ENCODE measurements at regions not wholly inside any gene's neighbourhood (a gene's known extent, or its start where the extent isn't known, plus 50 kb on each side); places are given as distances from the start of the nearest gene placed in this dataset.

DNA sequence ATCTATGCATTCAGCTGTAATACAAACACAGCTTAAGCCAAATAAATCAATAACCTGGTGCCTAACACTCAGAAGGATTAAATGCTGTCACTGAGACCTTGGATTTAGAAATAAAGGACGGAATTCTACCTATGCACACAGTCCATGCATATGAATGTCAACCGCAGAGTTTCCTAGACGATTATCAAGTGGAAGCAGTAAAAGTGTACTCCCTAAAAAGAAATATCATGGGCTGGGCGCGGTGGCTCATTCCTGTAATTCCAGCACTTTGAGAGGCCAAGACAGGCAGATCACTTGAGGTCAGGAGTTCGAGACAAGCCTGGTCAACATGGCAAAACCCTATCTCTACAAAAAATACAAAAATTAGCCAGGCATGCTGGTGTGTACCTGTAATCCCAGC lies 188.2 kb upstream of the DYRK2 start:
- TF ChIP-seq CBX1 (IDR thresholded peaks at IDR 0.05; ENCODE audit: low read depth), result no peak
- TF ChIP-seq ZNF280B (CRISPR knock-in tag; IDR thresholded peaks at IDR 0.05), result no peak
- TF ChIP-seq CEBPB (tag; IDR thresholded peaks at IDR 0.05), result no peak

DNA sequence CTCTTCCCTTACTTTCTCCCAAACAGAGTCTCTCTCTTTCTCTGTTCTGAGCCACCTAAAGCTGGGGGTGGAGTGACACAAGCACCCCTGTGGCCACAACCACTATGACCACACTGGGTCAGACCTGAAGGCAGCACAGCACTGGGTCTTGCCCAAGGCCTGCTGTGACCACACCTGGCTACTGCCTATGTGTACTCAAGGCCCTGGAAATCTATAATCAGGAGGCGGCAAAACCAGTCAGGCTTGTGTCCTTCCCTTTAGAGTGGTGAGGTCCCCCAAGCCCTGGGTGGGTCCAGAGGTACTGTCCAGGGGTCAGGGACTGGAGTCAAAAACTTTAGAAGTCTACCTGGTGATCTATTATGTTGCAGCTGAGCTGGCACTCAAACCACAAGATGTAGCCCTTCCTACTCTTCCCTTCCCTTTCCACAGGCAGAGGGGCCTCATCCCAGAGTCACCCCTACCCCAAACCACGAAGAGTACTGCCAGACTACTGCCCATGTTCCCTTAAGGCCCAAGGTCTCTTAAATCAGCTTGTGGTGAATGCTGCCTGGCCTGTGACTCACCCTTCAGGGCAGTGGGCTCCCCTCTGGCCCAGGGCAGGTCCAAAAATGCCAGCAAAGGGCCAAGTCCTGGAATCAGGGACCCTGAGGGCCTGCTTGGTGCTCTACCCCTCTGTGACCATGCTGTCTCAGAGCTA lies 179.8 kb upstream of the DYRK2 start:
- Histone ChIP-seq H3K27ac (ENCODE audit: extremely low read depth, low read depth, low read length) (no peak overlapping the region), H3K4me3 (no peak overlapping the region), H3K9me1 (ENCODE audit: control insufficient read depth, insufficient read depth, low read length) (no peaks in the 10 kb centered on the region), H2AFZ (ENCODE audit: low read depth, low read length) (no peak overlapping the region), H3K4me1 (replicated peaks in 1 of 2; ENCODE audit: control insufficient read depth in 2 of 2, insufficient read depth in 2 of 2, low read length in 2 of 2) (no peaks in the 10 kb centered on the region), H3K79me2 (ENCODE audit: control insufficient read depth, insufficient read depth, low read length) (no peaks in the 10 kb centered on the region), H3K4me2 (ENCODE audit: insufficient read depth, low read length) (no peak overlapping the region), H4K20me1 (replicated peaks; ENCODE audit: control insufficient read depth, insufficient read depth, low read length) (no peaks in the 10 kb centered on the region), H3K27me3 (ENCODE audit: control insufficient read depth in 2 of 2, insufficient read depth in 2 of 2, low read length in 2 of 2) (no peaks in the 10 kb centered on the region), H3K9ac (ENCODE audit: insufficient read depth in 1 of 2, low read depth in 2 of 2, low read length in 2 of 2) (no peak overlapping the region), H3K9me3 (replicated peaks; ENCODE audit: control insufficient read depth, insufficient read depth, low read depth, low read length) (no peaks in the 10 kb centered on the region), H3K36me3 (ENCODE audit: control insufficient read depth, insufficient read depth, low read length) (no peaks in the 10 kb centered on the region)
- ATAC-seq, result no peak
- in situ Hi-C loops (cut with MboI), result no loop called here
- CTCF ChIA-PET (ENCODE audit: low intra/inter-chr PET ratio), result no interaction called here
- DNase-seq (ENCODE audit: extremely low read depth in 1 of 4, low spot score in 3 of 4), result no peak
- intact Hi-C loops (cut with micrococcal nuclease), result no loop called here
- WGBS (ENCODE audit: insufficient coverage, low coverage, missing lambda C conversion rate), result 0% methylated on average over 2 of the region's 2 CpGs
- no TSS peak for BruUV-seq (replicated peaks)
- FAIRE-seq, result no peak
- POLR2A ChIA-PET, result no interaction called here

More for the DNA sequence above, 188.2 kb upstream of the DYRK2 start:
- Histone ChIP-seq H3K9me3 (replicated peaks; ENCODE audit: control insufficient read depth, insufficient read depth, low read depth, low read length) (no peaks in the 10 kb centered on the region), H2AFZ (ENCODE audit: low read depth, low read length) (no peak overlapping the region), H3K79me2 (ENCODE audit: control insufficient read depth, insufficient read depth, low read length) (no peaks in the 10 kb centered on the region), H3K27me3 (ENCODE audit: control insufficient read depth in 2 of 2, insufficient read depth in 2 of 2, low read length in 2 of 2) (0 out of 5 replicates have a peak, but pooled peaks cover 0 to under 1% of the 10 kb centered on the region in 2 experiments), H3K27ac (ENCODE audit: extremely low read depth, low read depth, low read length) (no peak overlapping the region), H3K36me3 (ENCODE audit: control insufficient read depth, insufficient read depth, low read length) (no peaks in the 10 kb centered on the region), H3K4me1 (replicated peaks in 1 of 2; ENCODE audit: control insufficient read depth in 2 of 2, insufficient read depth in 2 of 2, low read length in 2 of 2) (no peaks in the 10 kb centered on the region), H3K9me1 (ENCODE audit: control insufficient read depth, insufficient read depth, low read length) (no peaks in the 10 kb centered on the region), H3K4me2 (ENCODE audit: insufficient read depth, low read length) (no peak overlapping the region), H3K9ac (ENCODE audit: insufficient read depth in 1 of 2, low read depth in 2 of 2, low read length in 2 of 2) (no peak overlapping the region), H4K20me1 (replicated peaks; ENCODE audit: control insufficient read depth, insufficient read depth, low read length) (no peaks in the 10 kb centered on the region), H3K4me3 (no peak overlapping the region)
- DNase-seq (ENCODE audit: extremely low read depth in 1 of 4, low spot score in 3 of 4) (no peak), ATAC-seq (no peak), FAIRE-seq (no peak)
- CTCF ChIA-PET (ENCODE audit: low intra/inter-chr PET ratio), result no interaction called here
- BruUV-seq (replicated peaks), result no TSS peak
- in situ Hi-C loops (cut with MboI) (no loop called here), intact Hi-C loops (cut with micrococcal nuclease) (no loop called here)
- POLR2A ChIA-PET, result interaction anchor here (1.1 kb wide), 1 partner anchor 9 kb away, joined by 3 read pairs; no protein-coding TSS in a partner anchor
- 0% methylated on average over 4 of the region's 6 CpGs for WGBS (ENCODE audit: insufficient coverage, low coverage, missing lambda C conversion rate)

Measured in K562 (cell line).